GM03348 (cell line): ENCODE measurements at regions not wholly inside any gene's neighbourhood (a gene's known extent, or its start where the extent isn't known, plus 50 kb on each side); places are given as distances from the start of the nearest gene placed in this dataset.

Source experiments
- DNase-seq: peaks from one replicate; pipeline ENCODE4 v3.0.0; 2012; ENCODE audit warnings: low spot score

DNA sequence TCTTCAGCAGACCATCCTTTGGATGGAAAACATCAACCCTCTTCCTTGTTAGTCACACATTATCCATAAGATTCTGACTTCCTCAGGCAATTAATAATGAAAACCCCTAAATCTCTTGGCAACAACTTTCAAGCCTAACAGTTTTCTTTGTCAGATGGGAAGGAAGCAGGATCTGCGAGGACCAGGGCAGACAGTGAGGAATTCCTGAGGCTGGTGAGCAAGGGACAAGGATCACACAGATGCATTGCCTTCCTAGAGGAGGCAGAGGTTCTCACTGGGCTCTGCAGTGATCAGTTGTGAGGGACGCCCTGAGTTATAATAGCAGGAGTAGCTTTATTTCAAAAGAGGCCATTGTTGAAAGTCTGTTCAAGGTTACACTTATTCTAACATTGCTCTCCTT, 195.4 kb downstream of the SLIT2 start:
- DNase-seq: no peak

- no peak for DNase-seq
These were observed 200.3 kb downstream of the SLIT2 start for GRCh38 chr4:20451986-20452385.

DNA sequence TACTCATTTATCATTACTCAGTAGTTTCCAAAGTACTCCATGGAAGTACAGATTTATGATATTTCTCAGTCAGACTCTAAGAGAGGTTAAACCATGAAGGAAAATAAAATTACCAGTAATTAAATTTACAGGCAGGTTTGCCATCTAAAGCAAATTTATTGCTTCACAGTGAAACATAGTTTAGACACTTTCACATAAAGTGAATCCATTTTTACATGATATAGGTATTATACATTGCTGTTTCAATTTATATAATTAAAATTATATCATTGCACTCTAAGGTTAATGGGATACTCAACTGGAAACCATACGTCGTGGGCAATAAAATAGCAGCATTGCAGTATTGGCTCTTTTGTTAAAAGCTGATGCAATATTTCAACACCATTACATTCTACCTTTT, 202.8 kb downstream of the SLIT2 start:
- no peak for DNase-seq

GRCh38 chr4:20456407-20456806, 204.7 kb downstream of the SLIT2 start:
- no peak for DNase-seq

DNA sequence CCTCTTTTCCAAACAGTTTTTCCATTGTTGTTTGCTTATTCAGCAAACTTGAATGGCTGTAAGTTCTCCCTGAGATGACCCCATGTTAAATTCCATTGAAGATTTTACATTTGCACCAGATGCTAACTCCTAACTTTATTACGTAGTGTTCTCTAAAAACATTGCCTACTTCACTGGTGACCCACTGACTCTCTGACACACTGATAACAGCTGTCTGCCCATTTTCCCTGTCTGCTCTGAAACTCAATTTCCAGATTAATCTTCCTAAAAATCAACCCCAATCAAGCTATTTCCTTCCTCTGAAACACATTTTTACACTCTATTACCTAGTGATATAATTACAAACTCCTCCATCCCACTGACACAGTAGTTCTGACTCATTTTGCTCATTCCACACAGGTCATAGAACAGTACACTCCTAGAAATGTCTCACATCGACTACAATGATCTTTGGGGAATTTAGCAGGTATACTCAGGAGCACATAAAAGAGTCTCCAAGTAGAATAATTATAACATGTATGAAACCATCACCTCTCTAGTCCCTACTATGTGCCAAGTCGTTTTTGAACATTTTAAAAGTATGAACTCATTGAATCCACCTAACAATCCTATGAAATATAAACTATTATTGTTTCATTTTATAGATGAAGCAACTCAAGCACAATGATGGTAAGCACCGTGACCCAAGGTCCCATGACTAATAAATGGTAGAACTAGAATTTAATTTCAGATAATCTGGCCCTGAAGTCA, 210.9 kb downstream of the SLIT2 start:
- no peak for DNase-seq

- DNase-seq: no peak
These were observed 211.4 kb downstream of the SLIT2 start for GRCh38 chr4:20463176-20463430.

DNA sequence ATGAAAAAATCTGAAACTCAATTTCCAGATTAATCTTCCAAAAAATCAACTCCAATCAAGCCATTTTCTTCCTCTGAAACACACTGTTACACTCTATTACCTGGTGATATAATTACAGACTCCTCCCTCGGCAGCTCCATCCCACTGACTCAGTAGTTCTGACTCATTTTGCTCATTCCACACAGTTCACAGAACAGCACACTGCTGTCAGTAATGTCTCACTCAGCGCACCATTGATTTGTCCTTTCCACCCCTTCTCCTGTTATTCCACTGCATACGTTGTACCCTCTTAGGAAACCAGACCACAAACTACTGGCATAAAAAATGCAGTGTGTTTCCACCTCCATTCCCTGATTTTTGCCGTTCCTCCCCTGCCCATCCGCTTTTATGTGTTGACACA, 212.7 kb downstream of the SLIT2 start:
- DNase-seq: peak; percentile 17

DNA sequence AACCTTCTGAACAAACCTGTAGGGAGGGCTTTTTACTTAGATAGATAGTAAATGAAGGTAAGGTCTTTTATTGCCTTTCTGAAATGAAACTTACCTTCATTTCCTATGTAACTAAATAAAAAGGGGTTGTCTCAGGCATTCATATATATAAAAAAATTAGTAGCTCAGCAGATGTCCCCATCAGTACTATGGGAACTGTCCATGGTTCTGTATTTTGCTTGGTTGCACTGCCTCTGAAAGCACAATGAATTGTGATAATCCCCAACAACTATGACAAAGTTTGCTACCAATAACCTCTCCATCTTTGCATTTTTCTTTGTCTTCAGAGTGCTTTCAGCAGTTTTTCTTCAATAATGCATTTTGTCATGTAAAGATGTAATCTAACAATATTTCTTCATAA, 222.4 kb downstream of the SLIT2 start:
- DNase-seq: no peak

- DNase-seq: no peak
These were observed 221.8 kb upstream of the PACRGL start for GRCh38 chr4:20478412-20478811.

DNA sequence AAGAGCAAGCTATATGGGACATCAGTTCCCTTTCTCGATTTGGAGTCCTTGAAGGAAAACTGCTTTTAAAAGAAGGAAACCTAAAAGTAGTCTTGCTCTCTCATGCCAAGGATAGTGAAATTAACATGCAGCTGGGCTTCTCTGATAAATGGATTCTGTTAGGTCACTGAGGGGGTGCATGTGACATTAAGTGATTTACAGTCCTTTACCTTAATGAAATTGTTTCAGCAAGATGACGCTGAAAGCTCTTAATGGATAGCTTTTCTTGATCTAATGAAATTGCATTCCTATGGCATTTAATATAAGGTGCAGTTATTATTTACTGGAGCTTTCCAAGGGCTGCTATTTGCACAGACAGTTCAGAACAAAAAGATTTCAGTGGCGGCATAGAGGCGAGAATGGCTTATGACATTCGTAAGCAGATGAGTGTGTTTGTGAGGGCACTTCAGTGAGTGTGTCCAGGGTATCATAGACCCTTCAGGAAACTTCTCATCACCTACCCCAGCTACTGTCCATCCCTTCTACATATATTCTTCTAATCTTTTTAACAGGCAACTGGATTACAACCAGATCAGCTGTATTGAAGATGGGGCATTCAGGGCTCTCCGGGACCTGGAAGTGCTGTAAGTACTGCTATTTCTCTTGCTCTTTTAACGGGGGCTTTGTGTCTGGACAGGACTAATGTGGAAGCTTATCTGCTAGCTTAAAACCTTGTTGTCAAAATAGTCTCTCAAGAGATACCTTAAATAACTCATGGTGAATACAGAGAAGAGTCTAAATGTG, 219.9 kb upstream of the PACRGL start:
- no peak for DNase-seq

DNA sequence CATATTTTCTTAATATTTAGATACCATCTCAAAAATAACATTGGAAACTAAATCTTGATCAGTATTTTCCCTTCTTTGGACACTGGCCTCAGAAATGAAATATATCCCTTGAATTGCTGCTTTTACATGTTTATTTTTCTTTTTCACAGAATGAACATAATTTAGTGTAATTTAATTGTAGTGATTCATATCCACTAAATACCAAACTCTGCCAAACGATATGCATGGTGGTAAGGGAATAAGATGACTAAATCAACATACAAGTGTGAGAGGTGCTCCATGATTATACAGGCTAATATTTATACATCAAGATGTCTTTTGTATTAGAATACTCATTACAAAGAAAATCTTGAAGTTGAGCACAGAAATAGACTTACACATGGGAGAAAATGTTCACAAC, 216.8 kb upstream of the PACRGL start:
- no peak for DNase-seq

DNA sequence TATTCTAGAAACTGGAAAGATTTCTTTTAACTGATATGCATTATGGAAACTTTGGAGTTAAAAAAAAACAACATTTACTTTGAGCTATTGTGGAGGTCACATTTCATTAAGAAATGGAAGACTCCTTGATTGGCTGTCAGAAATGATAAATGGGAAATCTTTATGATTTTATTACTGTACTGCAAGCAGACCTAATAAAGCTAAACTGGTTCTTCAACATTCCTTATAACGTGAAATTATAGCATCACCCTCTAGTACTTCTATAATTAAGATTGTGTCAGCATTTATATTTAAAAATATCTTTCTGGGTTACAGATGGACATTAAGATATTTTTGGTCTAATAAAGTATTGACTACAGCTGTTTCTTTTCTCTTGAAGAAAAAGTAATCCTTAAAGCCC, 213.8 kb upstream of the PACRGL start:
- no peak for DNase-seq

DNA sequence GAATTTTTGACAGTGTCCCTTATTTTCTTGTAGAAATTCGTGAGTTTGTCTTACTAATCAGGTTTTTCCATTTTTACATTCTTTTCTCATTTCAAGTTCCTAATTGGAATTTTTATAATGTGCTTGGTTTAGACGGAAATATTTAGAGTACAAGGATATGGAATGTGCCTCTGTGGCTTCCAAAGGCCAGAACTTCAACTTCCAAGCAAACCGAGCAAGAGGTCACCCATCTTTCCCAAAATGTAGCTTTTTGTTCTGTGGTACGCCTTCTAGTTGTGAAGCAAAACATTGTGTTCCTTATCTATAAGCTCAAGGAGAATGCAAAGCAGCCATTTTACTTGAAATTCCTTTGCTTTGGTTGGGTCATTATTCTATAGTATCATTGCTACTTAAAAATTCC, 212.8 kb upstream of the PACRGL start:
- DNase-seq: no peak

- DNase-seq: peak; percentile 16
These were observed 212.4 kb upstream of the PACRGL start for GRCh38 chr4:20487852-20488251.

DNA sequence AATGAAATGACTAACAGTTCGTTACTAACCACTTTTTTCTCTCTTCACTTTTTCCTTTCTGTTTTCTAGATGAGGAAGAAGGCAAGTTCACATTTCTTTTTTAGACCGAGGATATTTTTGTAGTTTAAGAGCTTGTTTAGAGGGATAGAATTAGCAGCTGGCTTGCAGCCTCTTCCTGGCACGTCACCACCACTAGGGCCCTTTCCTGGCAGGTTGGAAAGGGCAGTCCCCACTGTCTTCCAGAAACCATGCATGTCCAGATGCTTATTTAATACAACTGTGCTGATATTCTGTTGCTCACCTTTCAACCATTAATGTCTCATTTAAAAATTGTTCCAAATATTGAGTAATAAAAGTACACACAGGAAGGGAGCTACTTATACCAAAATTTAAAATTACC, 209.5 kb upstream of the PACRGL start:
- DNase-seq: no peak

DNA sequence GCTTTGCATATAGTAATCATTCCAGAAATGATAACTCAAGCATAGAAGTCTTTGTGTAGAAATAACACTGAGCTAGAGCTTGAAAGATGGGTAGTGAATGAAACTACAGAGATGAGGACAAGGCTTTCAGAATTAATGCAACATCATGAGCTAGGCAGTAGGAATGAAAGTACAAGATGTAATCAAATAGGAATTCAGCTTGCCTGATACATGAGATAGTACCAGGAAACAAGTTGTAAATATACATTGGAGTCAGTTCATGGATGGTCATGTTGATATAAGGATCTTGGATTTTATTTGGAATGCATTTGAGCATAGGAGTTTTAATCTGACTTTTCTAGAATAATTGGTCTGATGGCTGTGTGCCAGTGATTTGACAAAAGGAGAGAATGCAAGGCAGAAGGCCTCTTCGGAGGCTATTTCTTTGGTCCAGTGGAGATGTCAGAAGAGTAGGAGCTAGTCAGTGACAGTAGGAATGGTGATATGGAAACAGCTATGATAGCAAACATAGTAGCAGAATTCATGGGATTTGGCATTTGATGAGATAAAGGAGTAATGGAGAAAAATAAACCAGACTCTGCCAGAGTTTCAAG, 206.4 kb upstream of the PACRGL start:
- peak; percentile 50 for DNase-seq

- DNase-seq: peak; percentile 3
These were observed 204.2 kb upstream of the PACRGL start for GRCh38 chr4:20496068-20496467.

DNA sequence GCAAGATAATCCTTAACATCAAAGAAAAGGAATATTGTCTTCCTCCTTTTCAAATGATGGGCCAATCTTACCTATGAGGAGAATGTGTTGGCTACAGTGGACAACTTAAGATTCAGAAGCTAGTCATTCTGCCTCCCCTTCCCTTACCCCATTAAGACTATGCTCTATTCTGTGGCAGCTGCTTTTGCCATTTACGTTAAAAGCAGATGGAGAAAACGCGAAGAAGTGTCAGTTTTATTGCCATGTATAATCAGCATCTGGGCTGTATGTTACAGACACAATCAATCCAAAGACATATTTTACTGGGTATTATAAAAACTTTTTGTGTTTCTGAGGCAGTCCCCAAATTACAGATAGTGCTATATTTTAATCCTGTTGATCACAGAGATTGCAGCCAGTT, 196.1 kb upstream of the PACRGL start:
- DNase-seq: no peak

- DNase-seq: no peak
These were observed 194.3 kb upstream of the PACRGL start for GRCh38 chr4:20505927-20506326.

DNA sequence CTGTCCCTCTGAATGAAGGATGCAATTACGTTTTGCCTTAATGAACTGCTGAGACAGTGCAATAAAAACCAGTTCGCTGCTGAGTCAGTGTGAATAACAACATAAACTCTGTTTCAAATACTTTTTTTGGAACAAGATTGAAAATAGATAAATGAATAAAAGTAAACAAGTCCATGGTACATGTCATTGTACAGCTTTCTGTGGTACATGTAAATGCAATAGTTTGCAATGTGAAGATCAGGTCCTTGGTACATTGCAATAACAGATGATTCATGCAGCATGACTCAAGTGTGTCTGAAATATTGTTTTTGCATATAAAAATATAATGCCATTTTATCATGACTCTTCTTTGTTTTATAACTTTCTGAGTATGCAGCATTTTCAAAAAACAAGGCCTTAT, 193.4 kb upstream of the PACRGL start:
- DNase-seq: peak; percentile 49

DNA sequence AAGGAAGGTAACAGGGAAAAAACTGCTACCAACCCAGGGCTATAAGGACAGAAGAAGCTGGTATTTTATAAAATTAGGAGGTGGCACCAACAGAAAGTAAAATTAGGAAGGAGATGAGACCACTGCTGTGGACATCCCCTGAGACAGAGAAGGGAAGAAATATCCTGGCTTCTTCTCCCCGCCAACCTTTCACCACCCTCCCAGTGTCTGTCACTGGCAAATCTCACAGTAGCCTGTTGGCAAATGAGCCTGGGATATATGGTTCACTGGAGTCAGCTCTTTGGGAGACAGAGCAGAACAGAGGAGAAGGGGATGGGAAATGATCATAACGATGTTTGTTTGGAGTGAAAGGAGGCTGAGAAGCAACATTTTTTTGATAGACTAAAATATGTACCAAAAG, 190.9 kb upstream of the PACRGL start:
- DNase-seq: no peak

DNA sequence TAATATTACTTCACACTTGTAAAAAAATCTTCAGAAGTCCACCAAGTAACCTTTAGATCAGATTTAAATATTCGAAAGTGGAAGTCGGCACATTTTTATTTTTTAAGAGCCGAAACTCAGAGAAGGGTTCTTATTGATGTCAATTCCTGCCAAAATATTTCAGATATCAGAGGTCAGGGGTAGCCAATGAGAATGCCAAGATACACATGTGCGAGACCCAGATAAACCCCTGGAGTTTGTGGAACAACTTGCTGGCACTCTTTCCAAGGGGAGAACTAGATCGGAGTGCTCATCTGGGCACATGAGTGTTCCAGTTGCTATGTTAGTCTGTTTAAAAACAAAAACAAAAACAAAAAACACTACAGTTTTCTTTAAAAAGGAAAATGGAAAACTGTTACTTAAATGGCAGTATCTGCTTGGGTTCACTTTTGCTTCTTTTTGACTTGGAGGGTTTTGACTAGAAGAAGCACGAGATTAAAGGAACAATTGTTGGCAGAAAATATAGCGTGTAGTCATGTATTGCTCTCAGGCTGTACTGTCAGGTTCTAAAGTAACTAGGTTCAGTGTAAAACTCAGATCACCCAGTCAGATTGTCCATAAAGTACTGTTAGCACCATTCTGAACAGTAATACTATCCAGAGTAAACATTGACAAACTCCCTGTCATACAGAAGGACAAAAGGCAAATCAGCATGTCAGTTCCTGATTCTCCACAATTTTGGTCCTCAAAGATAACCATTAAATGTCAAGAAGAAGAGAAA, 188.0 kb upstream of the PACRGL start:
- no peak for DNase-seq

DNA sequence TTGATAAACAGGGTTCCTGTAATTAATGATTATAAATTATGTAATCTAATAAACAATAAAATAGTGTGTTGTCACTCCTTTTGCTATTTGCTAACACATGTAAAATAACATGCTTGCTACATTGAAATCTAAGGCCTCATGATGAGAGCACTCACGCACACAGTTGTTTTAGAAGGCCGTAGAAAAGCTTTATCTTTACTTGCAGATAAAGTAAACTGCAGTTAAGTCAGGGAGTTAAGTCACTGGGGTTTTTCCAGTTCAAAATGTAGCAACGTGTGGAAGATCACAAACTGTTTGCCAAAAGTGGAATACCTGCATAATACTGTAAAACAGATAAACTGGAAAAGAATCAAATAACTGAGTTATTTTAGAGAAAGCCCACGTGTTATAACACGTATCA, 187.3 kb upstream of the PACRGL start:
- DNase-seq: no peak
